ENCODE measurements at regions not wholly inside any gene's neighbourhood (a gene's known extent, or its start where the extent isn't known, plus 50 kb on each side); places are given as distances from the start of the nearest gene placed in this dataset.

GRCh38 chr3:72250725-72251124, 465.8 kb upstream of the PROK2 start:
- no peak for DNase-seq

GRCh38 chr3:72248869-72249268, 463.9 kb upstream of the PROK2 start:
- no peak for DNase-seq

GRCh38 chr3:72248389-72248761, 463.4 kb upstream of the PROK2 start:
- DNase-seq = no peak

- no peak for DNase-seq
Observed at GRCh38 chr3:72247645-72248388, 462.9 kb upstream of the PROK2 start.

- no peak for DNase-seq
Observed at GRCh38 chr3:72247126-72247525, 462.2 kb upstream of the PROK2 start.

- DNase-seq = no peak
Observed at GRCh38 chr3:72246685-72247084, 461.7 kb upstream of the PROK2 start.

GRCh38 chr3:72245183-72245811, 460.3 kb upstream of the PROK2 start:
- DNase-seq = no peak

- DNase-seq = no peak
Observed at GRCh38 chr3:72244396-72244795, 459.4 kb upstream of the PROK2 start.

GRCh38 chr3:72242326-72242725, 457.4 kb upstream of the PROK2 start:
- DNase-seq = no peak

- no peak for DNase-seq
Observed at GRCh38 chr3:72241525-72241924, 456.6 kb upstream of the PROK2 start.

GRCh38 chr3:72240531-72240930, 455.6 kb upstream of the PROK2 start:
- DNase-seq = no peak

GRCh38 chr3:72238801-72239200, 453.9 kb upstream of the PROK2 start:
- DNase-seq = no peak

GRCh38 chr3:72238010-72238691, 453.2 kb upstream of the PROK2 start:
- DNase-seq = no peak

GRCh38 chr3:72237679-72238009, 452.7 kb upstream of the PROK2 start:
- DNase-seq = no peak

- DNase-seq = no peak
Observed at GRCh38 chr3:72234391-72234790, 449.4 kb upstream of the PROK2 start.

- DNase-seq = no peak
Observed at GRCh38 chr3:72233571-72233970, 448.6 kb upstream of the PROK2 start.

- DNase-seq = no peak
Observed at GRCh38 chr3:72232777-72233176, 447.8 kb upstream of the PROK2 start.

GRCh38 chr3:72232331-72232730, 447.4 kb upstream of the PROK2 start:
- DNase-seq = no peak

GRCh38 chr3:72231439-72232196, 446.7 kb upstream of the PROK2 start:
- DNase-seq = no peak

- DNase-seq = no peak
Observed at GRCh38 chr3:72230774-72231379, 445.9 kb upstream of the PROK2 start.

- no peak for DNase-seq
Observed at GRCh38 chr3:72229952-72230351, 445.0 kb upstream of the PROK2 start.

- DNase-seq = no peak
Observed at GRCh38 chr3:72227486-72228070, 442.6 kb upstream of the PROK2 start.
